Neural cell (in vitro differentiated cells): ENCODE measurements at regions not wholly inside any gene's neighbourhood (a gene's known extent, or its start where the extent isn't known, plus 50 kb on each side); places are given as distances from the start of the nearest gene placed in this dataset.

Source experiments
- H2AFZ ChIP-seq: fragments of 200-600, 300-800 bp; sonication (generic), shearing (Covaris generic); 2 replicates; pipeline ENCODE4 v1.6.0; 2014; ENCODE audit warnings: low read depth, mild to moderate bottlenecking, antibody characterized with exemption, low read length, moderate library complexity
- H3F3A ChIP-seq: fragments of 200-600 bp; shearing (Covaris generic); 2 replicates; pipeline ENCODE4 v1.6.1; 2016; ENCODE audit warnings: mild to moderate bottlenecking, moderate library complexity, mixed read lengths, antibody characterized with exemption, low read length; ENCODE audit not compliant: insufficient read depth, poor library complexity, severe bottlenecking
- H3K27ac ChIP-seq: fragments of 200-600, 300-800 bp; sonication (generic), shearing (Covaris generic); 2 replicates; pipeline ENCODE4 v1.5.1; 2014; ENCODE audit warnings: mild to moderate bottlenecking, low read length, moderate library complexity
- H3K27me3 ChIP-seq: fragments of 300-800, 200-600 bp; sonication (generic), shearing (Covaris generic); 2 replicates; pipeline ENCODE4 v1.6.0; 2014; ENCODE audit warnings: mild to moderate bottlenecking, low read depth, low read length, moderate library complexity; ENCODE audit not compliant: insufficient read depth
- H3K36me3 ChIP-seq: fragments of 300-800, 200-600 bp; sonication (generic), shearing (Covaris generic); 2 replicates; pipeline ENCODE4 v1.5.1; 2014; ENCODE audit warnings: mild to moderate bottlenecking, antibody characterized with exemption, low read length, moderate library complexity; ENCODE audit not compliant: insufficient read depth
- H3K4me2 ChIP-seq: fragments of 300-800, 200-600 bp; sonication (generic), shearing (Covaris generic); 2 replicates; pipeline ENCODE4 v1.6.0; 2014; ENCODE audit warnings: mild to moderate bottlenecking, low read length
- H3K4me3 ChIP-seq: fragments of 300-800, 200-600 bp; sonication (generic), shearing (Covaris generic); 2 replicates; pipeline ENCODE4 v1.5.1; 2014; ENCODE audit warnings: mild to moderate bottlenecking, low read length, moderate library complexity
- H3K79me2 ChIP-seq: fragments of 200-600 bp; shearing (Covaris generic); replicated peaks from 2 replicates; pipeline ENCODE4 v1.6.0; 2014; ENCODE audit warnings: mild to moderate bottlenecking, low read length, moderate library complexity; ENCODE audit not compliant: insufficient read depth
- H3K9ac ChIP-seq: fragments of 300-800, 200-600 bp; sonication (generic), shearing (Covaris generic); 2 replicates; pipeline ENCODE4 v1.6.1; 2016; ENCODE audit warnings: mild to moderate bottlenecking, low read length, mixed read lengths
- H3K9me2 ChIP-seq: fragments of 200-600 bp; shearing (Covaris generic); 2 replicates; pipeline ENCODE4 v1.6.1; 2016; ENCODE audit warnings: mild to moderate bottlenecking, low read length, mixed read lengths; ENCODE audit not compliant: insufficient read depth
- H3K9me3 ChIP-seq: fragments of 200-600, 300-800 bp; sonication (generic), shearing (Covaris generic); 2 replicates; pipeline ENCODE4 v1.6.1; 2016; ENCODE audit warnings: mild to moderate bottlenecking, mixed run types, low read length, moderate library complexity, mixed read lengths
- H4K20me1 ChIP-seq: fragments of 200-600 bp; shearing (Covaris generic); 2 replicates; pipeline ENCODE4 v1.6.1; 2016; ENCODE audit warnings: mild to moderate bottlenecking, mixed run types; ENCODE audit not compliant: insufficient read depth
- EP300 ChIP-seq: fragments of 450-650 bp; conservative IDR thresholded peaks from 2 replicates; pipeline ENCODE4 v1.6.1; 2014; ENCODE audit warnings: antibody characterized with exemption, mild to moderate bottlenecking, moderate library complexity; ENCODE audit not compliant: poor library complexity, severe bottlenecking
- EZH2 ChIP-seq: fragments of 200-600, 300-800 bp; shearing (Covaris generic), sonication (generic); IDR thresholded peaks from 2 replicates; pipeline ENCODE4 v1.6.1; 2014; ENCODE audit warnings: antibody characterized with exemption, low read length, borderline replicate concordance, mild to moderate bottlenecking; ENCODE audit not compliant: insufficient read depth, poor library complexity, severe bottlenecking
- MXI1 ChIP-seq: fragments of 450-650 bp; conservative IDR thresholded peaks from 2 replicates; pipeline ENCODE4 v1.6.1; 2014; ENCODE audit warnings: antibody characterized with exemption, mild to moderate bottlenecking; ENCODE audit not compliant: poor library complexity, severe bottlenecking
- POLR2AphosphoS5 ChIP-seq: IDR thresholded peaks from 2 replicates; pipeline ENCODE4 v1.6.1; 2012
- RAD21 ChIP-seq: fragments of 450-650 bp; conservative IDR thresholded peaks from 2 replicates; pipeline ENCODE4 v1.6.1; 2014; ENCODE audit warnings: antibody characterized with exemption, mild to moderate bottlenecking, moderate library complexity
- SMC3 ChIP-seq: fragments of 450-650 bp; conservative IDR thresholded peaks from 2 replicates; pipeline ENCODE4 v1.6.1; 2014; ENCODE audit warnings: antibody characterized with exemption, mild to moderate bottlenecking, moderate library complexity; ENCODE audit not compliant: poor library complexity
- TAF1 ChIP-seq: IDR thresholded peaks from 2 replicates; pipeline ENCODE4 v1.6.1; 2012; ENCODE audit warnings: low read depth
- TF ChIP-seq, protein P1 (sequence below): IDR thresholded peaks from 2 replicates; pipeline ENCODE4 v1.6.1; 2012; ENCODE audit warnings: borderline replicate concordance
- TF ChIP-seq, protein P2 (sequence below): fragments of 450-650 bp; IDR thresholded peaks from 2 replicates; pipeline ENCODE4 v1.5.1; 2014; ENCODE audit warnings: antibody characterized with exemption, mild to moderate bottlenecking, moderate library complexity; ENCODE audit not compliant: poor library complexity, severe bottlenecking

DNA sequence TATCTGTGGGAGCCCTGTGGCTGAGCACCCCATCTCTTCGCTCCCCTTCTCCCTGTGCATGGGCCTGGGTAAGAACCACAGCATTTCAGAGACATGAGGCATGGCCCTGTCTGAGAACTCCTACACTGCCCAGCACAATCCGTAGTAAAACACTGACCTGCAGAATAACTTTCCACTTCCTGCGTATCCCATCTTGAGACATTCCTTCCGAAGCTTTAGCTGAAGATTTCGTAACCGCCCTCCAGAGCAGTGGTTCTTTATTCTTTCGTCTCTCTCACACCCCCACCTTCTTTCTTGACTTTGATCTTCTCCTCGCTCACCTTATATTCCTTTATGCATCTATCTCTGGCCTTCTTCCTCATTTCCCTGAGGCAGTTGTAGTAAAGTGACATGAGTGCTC is 381.1 kb downstream of the HRH4 start:
- TF ChIP-seq RAD21 (no peak), POLR2AphosphoS5 (no peak), TAF1 (no peak), EP300 (no peak)
- TF ChIP-seq, protein P1, sequence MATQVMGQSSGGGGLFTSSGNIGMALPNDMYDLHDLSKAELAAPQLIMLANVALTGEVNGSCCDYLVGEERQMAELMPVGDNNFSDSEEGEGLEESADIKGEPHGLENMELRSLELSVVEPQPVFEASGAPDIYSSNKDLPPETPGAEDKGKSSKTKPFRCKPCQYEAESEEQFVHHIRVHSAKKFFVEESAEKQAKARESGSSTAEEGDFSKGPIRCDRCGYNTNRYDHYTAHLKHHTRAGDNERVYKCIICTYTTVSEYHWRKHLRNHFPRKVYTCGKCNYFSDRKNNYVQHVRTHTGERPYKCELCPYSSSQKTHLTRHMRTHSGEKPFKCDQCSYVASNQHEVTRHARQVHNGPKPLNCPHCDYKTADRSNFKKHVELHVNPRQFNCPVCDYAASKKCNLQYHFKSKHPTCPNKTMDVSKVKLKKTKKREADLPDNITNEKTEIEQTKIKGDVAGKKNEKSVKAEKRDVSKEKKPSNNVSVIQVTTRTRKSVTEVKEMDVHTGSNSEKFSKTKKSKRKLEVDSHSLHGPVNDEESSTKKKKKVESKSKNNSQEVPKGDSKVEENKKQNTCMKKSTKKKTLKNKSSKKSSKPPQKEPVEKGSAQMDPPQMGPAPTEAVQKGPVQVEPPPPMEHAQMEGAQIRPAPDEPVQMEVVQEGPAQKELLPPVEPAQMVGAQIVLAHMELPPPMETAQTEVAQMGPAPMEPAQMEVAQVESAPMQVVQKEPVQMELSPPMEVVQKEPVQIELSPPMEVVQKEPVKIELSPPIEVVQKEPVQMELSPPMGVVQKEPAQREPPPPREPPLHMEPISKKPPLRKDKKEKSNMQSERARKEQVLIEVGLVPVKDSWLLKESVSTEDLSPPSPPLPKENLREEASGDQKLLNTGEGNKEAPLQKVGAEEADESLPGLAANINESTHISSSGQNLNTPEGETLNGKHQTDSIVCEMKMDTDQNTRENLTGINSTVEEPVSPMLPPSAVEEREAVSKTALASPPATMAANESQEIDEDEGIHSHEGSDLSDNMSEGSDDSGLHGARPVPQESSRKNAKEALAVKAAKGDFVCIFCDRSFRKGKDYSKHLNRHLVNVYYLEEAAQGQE: no peak
- Histone ChIP-seq H4K20me1 (no peaks in the 10 kb centered on the region), H3K79me2 (no peaks in the 10 kb centered on the region), H3K4me3 (no peak overlapping the region), H2AFZ (no peak overlapping the region), H3F3A (no peaks in the 10 kb centered on the region), H3K9me3 (no peaks in the 10 kb centered on the region), H3K9me2 (no peaks in the 10 kb centered on the region), H3K9ac (no peak overlapping the region), H3K4me2 (no peak overlapping the region), H3K27me3 (no peaks in the 10 kb centered on the region), H3K36me3 (no peaks in the 10 kb centered on the region), H3K27ac (no peak overlapping the region)

DNA sequence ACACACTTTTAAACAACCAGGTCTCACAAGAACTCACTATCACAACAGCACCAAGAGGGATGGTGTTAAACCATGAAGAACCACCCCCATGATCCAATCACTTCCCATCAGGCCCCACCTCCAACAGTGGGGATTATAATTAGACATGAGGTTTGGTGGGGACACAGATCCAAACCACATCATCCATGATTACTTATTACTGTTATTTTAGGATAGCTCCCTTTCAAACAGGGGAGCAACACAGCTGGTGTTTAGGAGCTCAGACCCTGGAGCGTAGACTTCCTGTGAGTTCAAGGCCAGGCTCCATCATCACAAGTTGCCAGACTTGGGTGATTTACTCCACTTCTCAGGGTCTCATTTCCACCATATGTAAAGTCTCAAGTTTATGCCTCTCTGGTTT is 382.7 kb downstream of the HRH4 start:
- no peak overlapping the region for H3K4me2 ChIP-seq
- no peaks in the 10 kb centered on the region for H3K9me3 ChIP-seq
- no peaks in the 10 kb centered on the region for H3K9me2 ChIP-seq
- no peaks in the 10 kb centered on the region for H3K27me3 ChIP-seq
- no peaks in the 10 kb centered on the region for H3F3A ChIP-seq
- H3K9ac ChIP-seq: no peak overlapping the region
- H3K27ac ChIP-seq: no peak overlapping the region
- no peaks in the 10 kb centered on the region for H4K20me1 ChIP-seq
- TF ChIP-seq, protein P1: no peak
- H3K4me3 ChIP-seq: no peak overlapping the region
- H2AFZ ChIP-seq: no peak overlapping the region
- H3K36me3 ChIP-seq: no peaks in the 10 kb centered on the region
- H3K79me2 ChIP-seq: no peaks in the 10 kb centered on the region

DNA sequence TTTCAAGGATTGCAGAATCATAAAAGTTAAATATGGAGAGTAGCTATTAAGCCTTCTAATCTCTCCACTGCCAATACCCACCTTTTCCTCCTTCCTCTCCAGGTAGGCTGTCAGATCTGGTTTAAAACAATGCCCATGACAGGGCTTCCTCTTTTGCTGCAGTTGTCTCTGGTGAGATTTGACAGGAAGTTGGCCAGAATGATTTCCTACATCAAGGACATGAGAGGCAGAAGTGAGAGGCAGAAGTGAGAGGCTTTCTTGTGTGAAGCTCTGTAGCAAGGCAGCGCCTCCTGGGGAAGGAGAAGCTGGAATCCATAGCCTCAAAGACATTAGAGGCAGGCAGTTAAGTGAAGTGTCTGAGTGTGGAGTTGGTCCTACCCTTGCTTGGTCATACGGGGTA is 385.7 kb downstream of the HRH4 start:
- H2AFZ ChIP-seq: no peak overlapping the region
- TF ChIP-seq POLR2AphosphoS5 (no peak), TAF1 (no peak), SMC3 (no peak), MXI1 (no peak), RAD21 (no peak), EP300 (no peak), EZH2 (no peak)
- TF ChIP-seq, protein P1: no peak
- TF ChIP-seq, protein P2, sequence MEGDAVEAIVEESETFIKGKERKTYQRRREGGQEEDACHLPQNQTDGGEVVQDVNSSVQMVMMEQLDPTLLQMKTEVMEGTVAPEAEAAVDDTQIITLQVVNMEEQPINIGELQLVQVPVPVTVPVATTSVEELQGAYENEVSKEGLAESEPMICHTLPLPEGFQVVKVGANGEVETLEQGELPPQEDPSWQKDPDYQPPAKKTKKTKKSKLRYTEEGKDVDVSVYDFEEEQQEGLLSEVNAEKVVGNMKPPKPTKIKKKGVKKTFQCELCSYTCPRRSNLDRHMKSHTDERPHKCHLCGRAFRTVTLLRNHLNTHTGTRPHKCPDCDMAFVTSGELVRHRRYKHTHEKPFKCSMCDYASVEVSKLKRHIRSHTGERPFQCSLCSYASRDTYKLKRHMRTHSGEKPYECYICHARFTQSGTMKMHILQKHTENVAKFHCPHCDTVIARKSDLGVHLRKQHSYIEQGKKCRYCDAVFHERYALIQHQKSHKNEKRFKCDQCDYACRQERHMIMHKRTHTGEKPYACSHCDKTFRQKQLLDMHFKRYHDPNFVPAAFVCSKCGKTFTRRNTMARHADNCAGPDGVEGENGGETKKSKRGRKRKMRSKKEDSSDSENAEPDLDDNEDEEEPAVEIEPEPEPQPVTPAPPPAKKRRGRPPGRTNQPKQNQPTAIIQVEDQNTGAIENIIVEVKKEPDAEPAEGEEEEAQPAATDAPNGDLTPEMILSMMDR: no peak
- H3K4me2 ChIP-seq: no peak overlapping the region
- H4K20me1 ChIP-seq: no peaks in the 10 kb centered on the region
- H3K27ac ChIP-seq: no peak overlapping the region
- no peaks in the 10 kb centered on the region for H3K36me3 ChIP-seq
- no peaks in the 10 kb centered on the region for H3K79me2 ChIP-seq
- no peaks in the 10 kb centered on the region for H3F3A ChIP-seq
- no peak overlapping the region for H3K9ac ChIP-seq
- no peak overlapping the region for H3K4me3 ChIP-seq
- no peaks in the 10 kb centered on the region for H3K9me3 ChIP-seq
- H3K9me2 ChIP-seq: no peaks in the 10 kb centered on the region
- no peaks in the 10 kb centered on the region for H3K27me3 ChIP-seq
